ENCODE measurements at regions not wholly inside any gene's neighbourhood (a gene's known extent, or its start where the extent isn't known, plus 50 kb on each side); places are given as distances from the start of the nearest gene placed in this dataset.
"Not testable (repeated sequence)": the region's sequence is repeated elsewhere in the genome, so short reads cannot be mapped to it uniquely, and the experiment has no call there.

GRCh38 chr12:46474385-46474784 lies 101.8 kb upstream of the SLC38A2 start:
- WGBS (ENCODE audit: missing lambda C conversion rate) = 71% methylated on average over 9 of the region's 9 CpGs
- TF ChIP-seq HOXB13 (CRISPR knock-in tag; IDR thresholded peaks at IDR 0.05; ENCODE audit: low read depth) (peak; percentile 77), EHF (CRISPR knock-in tag; IDR thresholded peaks at IDR 0.05) (0 out of 2 replicates have a peak, but pooled peaks have one; percentile 19), HEYL (CRISPR knock-in tag; IDR thresholded peaks at IDR 0.05) (0 out of 2 replicates have a peak, but pooled peaks have one; percentile 22)
- not testable (repeated sequence) for H3K9me3 ChIP-seq; FAIRE-seq; DNase-seq (ENCODE audit: low read depth in 1 of 2, low spot score in 1 of 2)
- peak overlapping the region; percentile 83 to 93 for H3K27ac ChIP-seq
- 0 out of 3 replicates have a peak overlapping the region, but pooled peaks have one; percentile 1 for H3K4me3 ChIP-seq
- H3K4me2 ChIP-seq = peak overlapping the region; percentile 90
- CTCF ChIA-PET = interaction anchor here (1.1 to 1.6 kb wide), 6 partner anchors 18 to 204 kb away, joined by 3 to 5 read pairs (median 3); no protein-coding TSS in a partner anchor
- POLR2A ChIA-PET = interaction anchor here (0.9 to 1.8 kb wide), 6 partner anchors 9 to 111 kb away, joined by 3 to 13 read pairs (median 6); no protein-coding TSS in a partner anchor
- H3K4me1 ChIP-seq = peaks cover 62% of the 10 kb centered on the region
- peak in 1 of 2 experiments; percentile 41; a peak in 3 of 6 replicates for ATAC-seq

- Histone ChIP-seq H3K27ac (peak overlapping the region; percentile 83 to 93), H3K4me1 (peaks cover 65% of the 10 kb centered on the region), H3K4me3 (peak overlapping the region; percentile 20; the same call in 1 of the 3 replicates), H3K4me2 (peak overlapping the region; percentile 90), H3K9me3 (no peaks in the 10 kb centered on the region)
- ChIA-PET POLR2A (interaction anchor here (0.6 to 1.8 kb wide), 9 partner anchors 10 to 184 kb away, joined by 3 to 13 read pairs (median 4); no protein-coding TSS in a partner anchor), CTCF (interaction anchor here (1.1 to 1.6 kb wide), 5 partner anchors 18 to 204 kb away, joined by 3 to 5 read pairs (median 3); no protein-coding TSS in a partner anchor)
- ATAC-seq = peak; percentile 96
- FAIRE-seq = peak; percentile 91
- 3% methylated on average over 8 of the region's 8 CpGs for WGBS (ENCODE audit: missing lambda C conversion rate)
- DNase-seq (ENCODE audit: low read depth in 1 of 2, low spot score in 1 of 2) = peak; percentile 86 to 96
- TF ChIP-seq GATA3 (IDR thresholded peaks at IDR 0.05; ENCODE audit: borderline replicate concordance) (peak; percentile 99), HES2 (IDR thresholded peaks at IDR 0.05) (peak; percentile 65; the same call in 1 of the 2 replicates), BHLHE40 (IDR thresholded peaks at IDR 0.05; ENCODE audit: low read depth, low read length) (peak; percentile 61; the same call in 1 of the 2 replicates), EP300 (IDR thresholded peaks at IDR 0.05) (peak; percentile 93 to 96), NPAS2 (CRISPR knock-in tag; IDR thresholded peaks at IDR 0.05; ENCODE audit: borderline replicate concordance) (no peak), E2F6 (IDR thresholded peaks at IDR 0.05; ENCODE audit: borderline replicate concordance, low read depth) (no peak), CBX8 (IDR thresholded peaks at IDR 0.05) (no peak), ATOH8 (CRISPR knock-in tag; IDR thresholded peaks at IDR 0.05; ENCODE audit: low read depth) (peak; percentile 69; the same call in 1 of the 2 replicates), RNF2 (IDR thresholded peaks at IDR 0.05; ENCODE audit: borderline replicate concordance, low read depth) (no peak), ELK1 (IDR thresholded peaks at IDR 0.05; ENCODE audit: low read depth, low read length) (no peak), KDM1A (IDR thresholded peaks at IDR 0.05; ENCODE audit: low read depth) (no peak), NFE2L2 (conservative IDR thresholded peaks at IDR 0.05; ENCODE audit: low read length) (no peak), MYC (IDR thresholded peaks at IDR 0.05; ENCODE audit: borderline replicate concordance, low read length) (no peak), KDM5A (IDR thresholded peaks at IDR 0.05) (no peak), RCOR1 (IDR thresholded peaks at IDR 0.05; ENCODE audit: low read depth, low read length) (no peak), TP53 (CRISPR knock-in tag; IDR thresholded peaks at IDR 0.05) (no peak), SREBF2 (IDR thresholded peaks at IDR 0.05) (no peak), FOSB (CRISPR knock-in tag; IDR thresholded peaks at IDR 0.05) (no peak), CEBPB (IDR thresholded peaks at IDR 0.05) (peak; percentile 62 to 92), CBX2 (IDR thresholded peaks at IDR 0.05; ENCODE audit: borderline replicate concordance, low read depth) (no peak), ZC3H11A (IDR thresholded peaks at IDR 0.05) (no peak), ESRRA (IDR thresholded peaks at IDR 0.05; ENCODE audit: borderline replicate concordance, low read length) (no peak), MAFK (IDR thresholded peaks at IDR 0.05; ENCODE audit: partially characterized antibody) (peak; percentile 67), EHMT2 (IDR thresholded peaks at IDR 0.05; ENCODE audit: low read depth) (no peak), ZSCAN20 (CRISPR knock-in tag; IDR thresholded peaks at IDR 0.05) (no peak), PHF8 (IDR thresholded peaks at IDR 0.05; ENCODE audit: borderline replicate concordance, low read depth) (no peak), EHF (CRISPR knock-in tag; IDR thresholded peaks at IDR 0.05) (no peak), FOXS1 (CRISPR knock-in tag; IDR thresholded peaks at IDR 0.05) (peak; percentile 68; the same call in 1 of the 2 replicates), BCL3 (IDR thresholded peaks at IDR 0.05) (peak; percentile 97; the same call in 2 of the 3 replicates), MAZ (IDR thresholded peaks at IDR 0.05; ENCODE audit: borderline replicate concordance, low read depth, low read length) (no peak), JUN (IDR thresholded peaks at IDR 0.05) (peak; percentile 98)
These were observed 101.2 kb upstream of the SLC38A2 start for GRCh38 chr12:46473634-46474329.

Measured in A549 (cell line).